ENCODE measurements at regions not wholly inside any gene's neighbourhood (a gene's known extent, or its start where the extent isn't known, plus 50 kb on each side); places are given as distances from the start of the nearest gene placed in this dataset.
"Not testable (repeated sequence)": the region's sequence is repeated elsewhere in the genome, so short reads cannot be mapped to it uniquely, and the experiment has no call there.

- in situ Hi-C loops (cut with HindIII; ENCODE audit: low pct_ligation_motif_present, low sequenced_read_pairs): no loop called here
- no peaks in the 10 kb centered on the region for H3K36me3 ChIP-seq (replicated peaks)
- TF ChIP-seq, protein P1, sequence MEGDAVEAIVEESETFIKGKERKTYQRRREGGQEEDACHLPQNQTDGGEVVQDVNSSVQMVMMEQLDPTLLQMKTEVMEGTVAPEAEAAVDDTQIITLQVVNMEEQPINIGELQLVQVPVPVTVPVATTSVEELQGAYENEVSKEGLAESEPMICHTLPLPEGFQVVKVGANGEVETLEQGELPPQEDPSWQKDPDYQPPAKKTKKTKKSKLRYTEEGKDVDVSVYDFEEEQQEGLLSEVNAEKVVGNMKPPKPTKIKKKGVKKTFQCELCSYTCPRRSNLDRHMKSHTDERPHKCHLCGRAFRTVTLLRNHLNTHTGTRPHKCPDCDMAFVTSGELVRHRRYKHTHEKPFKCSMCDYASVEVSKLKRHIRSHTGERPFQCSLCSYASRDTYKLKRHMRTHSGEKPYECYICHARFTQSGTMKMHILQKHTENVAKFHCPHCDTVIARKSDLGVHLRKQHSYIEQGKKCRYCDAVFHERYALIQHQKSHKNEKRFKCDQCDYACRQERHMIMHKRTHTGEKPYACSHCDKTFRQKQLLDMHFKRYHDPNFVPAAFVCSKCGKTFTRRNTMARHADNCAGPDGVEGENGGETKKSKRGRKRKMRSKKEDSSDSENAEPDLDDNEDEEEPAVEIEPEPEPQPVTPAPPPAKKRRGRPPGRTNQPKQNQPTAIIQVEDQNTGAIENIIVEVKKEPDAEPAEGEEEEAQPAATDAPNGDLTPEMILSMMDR (IDR thresholded peaks at IDR 0.05; ENCODE audit: low read depth, low read length, missing control alignments): no peak
- no peak for DNase-seq
- H3K27ac ChIP-seq: no peak overlapping the region
- H3K4me3 ChIP-seq (ENCODE audit: low read depth, low read length): no peak overlapping the region
- no peaks in the 10 kb centered on the region for H3K27me3 ChIP-seq (replicated peaks)
Observed at GRCh38 chr6:167691533-167692312, 135.0 kb upstream of the AFDN start.

- H3K27me3 ChIP-seq (replicated peaks); H3K4me3 ChIP-seq (ENCODE audit: low read depth, low read length); H3K36me3 ChIP-seq (replicated peaks); DNase-seq; H3K27ac ChIP-seq; in situ Hi-C loops (cut with HindIII; ENCODE audit: low pct_ligation_motif_present, low sequenced_read_pairs): not testable (repeated sequence)
Observed at GRCh38 chr6:167693478-167693877, 133.2 kb upstream of the AFDN start.

DNA sequence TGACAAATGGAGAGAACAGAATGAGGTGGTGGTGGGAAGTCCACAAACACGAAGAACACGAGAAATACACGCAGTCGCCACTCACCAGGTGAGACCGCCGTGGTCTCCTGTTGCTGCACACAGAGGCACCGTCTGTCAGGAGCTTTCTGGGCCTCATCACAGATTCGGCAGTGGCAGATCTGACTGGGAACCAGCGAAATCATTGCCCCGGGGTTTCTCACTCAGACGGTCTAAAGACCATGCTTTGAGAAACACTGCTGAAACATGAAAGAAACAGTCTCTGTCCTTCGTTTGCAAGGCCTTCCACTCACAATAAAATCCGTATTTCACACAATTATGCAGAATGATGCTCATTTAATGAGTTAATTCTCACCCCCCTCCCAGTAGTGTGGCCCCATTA, 130.9 kb upstream of the AFDN start:
- DNase-seq: no peak
- no peak overlapping the region for H3K4me3 ChIP-seq (ENCODE audit: low read depth, low read length)
- no peaks in the 10 kb centered on the region for H3K27me3 ChIP-seq (replicated peaks)
- H3K36me3 ChIP-seq (replicated peaks): no peaks in the 10 kb centered on the region
- in situ Hi-C loops (cut with HindIII; ENCODE audit: low pct_ligation_motif_present, low sequenced_read_pairs): no loop called here
- no peak overlapping the region for H3K27ac ChIP-seq
- TF ChIP-seq, protein P1 (IDR thresholded peaks at IDR 0.05; ENCODE audit: low read depth, low read length, missing control alignments): no peak

DNA sequence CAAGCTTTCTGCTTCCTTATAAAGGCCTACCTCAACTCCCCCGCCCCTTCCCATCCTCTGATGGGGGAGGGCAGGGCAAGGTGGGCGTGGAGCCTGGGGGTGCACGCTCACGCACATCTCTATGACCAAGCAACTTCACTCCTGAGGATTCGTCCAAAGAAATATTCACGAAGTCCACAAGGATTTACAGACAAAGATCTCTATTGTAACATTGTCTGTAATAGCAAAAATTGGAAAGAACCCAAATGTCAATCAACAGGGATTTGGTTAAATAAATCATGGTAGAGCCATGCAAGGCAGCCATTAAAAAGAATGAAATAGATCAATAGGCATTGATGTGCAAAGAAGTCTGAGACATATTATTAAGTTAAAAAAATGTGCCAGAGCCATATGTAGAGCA, 130.4 kb upstream of the AFDN start:
- Histone ChIP-seq H3K36me3 (replicated peaks) (no peaks in the 10 kb centered on the region), H3K27ac (no peak overlapping the region), H3K4me3 (ENCODE audit: low read depth, low read length) (no peak overlapping the region), H3K27me3 (replicated peaks) (no peaks in the 10 kb centered on the region)
- no peak for DNase-seq
- in situ Hi-C loops (cut with HindIII; ENCODE audit: low pct_ligation_motif_present, low sequenced_read_pairs): no loop called here
- TF ChIP-seq, protein P1 (IDR thresholded peaks at IDR 0.05; ENCODE audit: low read depth, low read length, missing control alignments): no peak

- TF ChIP-seq, protein P1 (IDR thresholded peaks at IDR 0.05; ENCODE audit: low read depth, low read length, missing control alignments): no peak
- no peaks in the 10 kb centered on the region for H3K27me3 ChIP-seq (replicated peaks)
- no peak overlapping the region for H3K4me3 ChIP-seq (ENCODE audit: low read depth, low read length)
- in situ Hi-C loops (cut with HindIII; ENCODE audit: low pct_ligation_motif_present, low sequenced_read_pairs): no loop called here
- H3K27ac ChIP-seq: no peak overlapping the region
- no peak for DNase-seq
- no peaks in the 10 kb centered on the region for H3K36me3 ChIP-seq (replicated peaks)
Observed at GRCh38 chr6:167697316-167697715, 129.4 kb upstream of the AFDN start.

DNA sequence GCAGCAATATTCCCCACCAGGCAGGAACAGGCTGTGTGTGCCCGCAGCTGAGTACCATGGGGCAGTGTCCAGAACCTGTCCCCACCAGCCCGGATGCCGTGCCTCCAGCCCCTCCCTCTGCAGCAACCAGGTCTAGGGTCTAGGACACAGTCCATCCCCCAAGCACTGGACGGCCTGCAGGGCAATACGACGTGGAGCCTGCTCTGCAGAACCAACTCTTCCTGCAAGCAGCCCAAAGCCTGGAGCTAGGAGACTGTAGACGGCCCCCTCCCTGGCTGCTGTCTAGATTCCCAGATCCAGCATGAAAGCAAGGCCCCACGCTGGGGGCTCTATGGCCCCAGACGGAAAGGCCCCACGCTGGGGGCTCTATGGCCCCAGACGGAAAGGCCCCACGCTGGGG, 128.2 kb upstream of the AFDN start:
- TF ChIP-seq, protein P1 (IDR thresholded peaks at IDR 0.05; ENCODE audit: low read depth, low read length, missing control alignments): no peak
- Histone ChIP-seq H3K27me3 (replicated peaks) (no peaks in the 10 kb centered on the region), H3K27ac (no peak overlapping the region), H3K4me3 (ENCODE audit: low read depth, low read length) (no peak overlapping the region), H3K36me3 (replicated peaks) (no peaks in the 10 kb centered on the region)
- in situ Hi-C loops (cut with HindIII; ENCODE audit: low pct_ligation_motif_present, low sequenced_read_pairs): no loop called here
- no peak for DNase-seq
